ENCODE measurements at regions not wholly inside any gene's neighbourhood (a gene's known extent, or its start where the extent isn't known, plus 50 kb on each side); places are given as distances from the start of the nearest gene placed in this dataset.

DNA sequence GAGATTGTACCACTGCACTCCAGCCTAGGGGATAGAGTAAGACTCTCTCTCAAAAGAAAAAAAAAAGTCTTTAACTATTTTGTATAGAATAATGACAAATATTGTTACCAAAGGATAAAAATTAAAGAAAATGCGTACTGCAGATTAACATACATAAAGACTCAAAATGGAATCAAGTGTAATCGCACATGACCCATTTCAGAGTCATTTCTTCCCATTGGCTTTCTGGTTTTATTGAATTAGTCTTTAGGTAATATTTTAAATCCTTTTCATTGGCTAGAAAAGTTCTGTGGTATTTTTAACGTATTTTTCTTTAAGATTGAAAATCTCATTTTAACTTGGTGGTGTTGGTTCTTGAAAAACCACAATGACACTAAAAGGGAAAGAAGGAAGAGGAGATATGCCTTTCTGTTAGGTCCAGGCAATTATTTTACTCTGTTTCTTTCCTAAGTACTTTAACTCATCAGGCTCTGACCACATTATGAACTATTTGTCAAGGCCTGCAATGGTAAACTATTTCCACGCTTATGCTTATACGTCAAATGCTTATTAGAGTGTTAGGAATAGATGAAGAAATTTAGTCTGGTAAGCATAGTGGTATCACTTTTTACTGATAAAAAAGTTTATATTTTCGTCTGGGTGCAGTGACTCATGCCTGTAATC, 52.3 kb downstream of the PLEKHG1 start:
- DNase-seq (ENCODE audit: low read depth in 4 of 4, low spot score in 3 of 4): no peak

DNA sequence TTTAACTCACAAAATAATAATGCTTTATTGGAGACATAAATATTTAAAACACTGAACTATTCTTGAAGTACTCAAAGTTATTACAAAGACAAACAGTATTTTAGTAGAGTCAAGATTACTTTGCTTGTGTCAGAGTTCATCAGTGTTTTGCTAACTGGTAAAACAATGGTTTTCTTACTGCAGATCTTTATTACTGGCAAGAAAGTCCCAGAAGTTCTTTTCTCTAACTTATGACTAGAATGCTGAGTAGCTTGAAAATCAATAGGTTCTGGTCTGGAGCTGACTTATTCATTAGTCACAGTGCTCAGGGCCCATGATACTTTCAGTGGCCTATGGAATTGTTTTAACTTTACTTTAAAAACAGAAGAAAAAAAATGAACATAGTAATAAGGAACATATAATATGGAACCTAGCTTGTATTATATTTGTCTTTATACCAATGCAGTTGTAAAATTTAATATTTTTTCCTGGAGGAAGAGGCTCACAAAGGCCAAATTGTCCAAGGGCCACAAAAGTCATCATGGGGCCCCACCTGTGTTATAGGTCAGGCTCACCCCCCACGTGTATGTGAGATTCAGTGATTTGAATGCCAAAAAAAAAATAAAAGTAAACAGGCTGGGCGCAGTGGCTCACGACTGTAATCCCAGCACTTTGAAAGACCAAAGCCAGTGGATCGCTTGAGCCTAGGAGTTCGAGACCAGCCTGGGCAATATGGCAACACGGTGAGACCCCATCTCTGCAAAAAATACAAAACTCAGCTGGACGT, 53.3 kb downstream of the PLEKHG1 start:
- DNase-seq (ENCODE audit: low read depth in 4 of 4, low spot score in 3 of 4): no peak

GRCh38 chr6:150654608-150655007, 54.9 kb downstream of the PLEKHG1 start:
- DNase-seq (ENCODE audit: low read depth in 4 of 4, low spot score in 3 of 4): no peak

GRCh38 chr6:150656156-150656555, 56.5 kb downstream of the PLEKHG1 start:
- no peak for DNase-seq (ENCODE audit: low read depth in 4 of 4, low spot score in 3 of 4)

- DNase-seq (ENCODE audit: low read depth in 4 of 4, low spot score in 3 of 4): no peak
Measured at GRCh38 chr6:150658421-150658820, 58.7 kb downstream of the PLEKHG1 start.

GRCh38 chr6:150659046-150659763, 59.5 kb downstream of the PLEKHG1 start:
- DNase-seq (ENCODE audit: low read depth in 4 of 4, low spot score in 3 of 4): no peak

DNA sequence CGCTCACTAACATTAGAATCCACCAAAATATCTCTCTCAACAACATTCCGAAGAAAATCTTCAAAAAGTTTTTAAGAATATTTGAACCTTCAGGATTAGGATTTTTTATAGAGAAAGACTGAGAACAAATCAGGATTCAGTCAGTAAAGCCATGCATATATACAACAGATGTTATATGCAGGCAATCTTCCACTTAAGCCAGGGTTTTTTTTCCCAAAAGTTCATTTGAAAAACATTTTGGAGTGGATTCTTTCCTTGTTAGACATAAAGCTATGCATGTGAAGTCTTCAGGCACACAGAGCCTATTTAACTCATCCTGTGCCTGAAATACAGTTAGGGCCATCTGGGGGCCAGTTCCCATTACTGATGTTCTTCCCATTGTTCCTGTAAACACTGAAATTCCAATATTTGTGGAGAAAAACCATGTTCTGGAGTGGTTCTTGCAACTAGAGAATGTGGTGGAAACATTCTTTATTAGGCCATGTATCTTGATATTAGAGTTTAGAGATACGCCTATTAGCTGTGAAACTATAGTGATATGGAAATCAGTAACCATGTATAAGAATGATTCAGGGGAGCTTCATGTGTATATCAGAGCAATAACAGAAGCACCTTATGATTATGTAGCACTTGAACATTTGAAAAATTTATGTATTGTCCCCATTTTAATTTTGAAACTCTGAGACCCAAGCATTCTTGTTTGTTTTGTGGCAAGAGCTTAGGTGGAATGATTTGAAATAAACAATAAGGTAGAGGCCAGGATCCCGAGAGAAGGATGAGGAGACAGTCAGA, 61.7 kb downstream of the PLEKHG1 start:
- no peak for DNase-seq (ENCODE audit: low read depth in 4 of 4, low spot score in 3 of 4)

- no peak for DNase-seq (ENCODE audit: low read depth in 4 of 4, low spot score in 3 of 4)
Measured at GRCh38 chr6:150662814-150663213, 63.1 kb downstream of the PLEKHG1 start.

GRCh38 chr6:150664091-150664490, 64.4 kb downstream of the PLEKHG1 start:
- no peak for DNase-seq (ENCODE audit: low read depth in 4 of 4, low spot score in 3 of 4)

GRCh38 chr6:150666071-150666470, 66.4 kb downstream of the PLEKHG1 start:
- no peak for DNase-seq (ENCODE audit: low read depth in 4 of 4, low spot score in 3 of 4)

DNA sequence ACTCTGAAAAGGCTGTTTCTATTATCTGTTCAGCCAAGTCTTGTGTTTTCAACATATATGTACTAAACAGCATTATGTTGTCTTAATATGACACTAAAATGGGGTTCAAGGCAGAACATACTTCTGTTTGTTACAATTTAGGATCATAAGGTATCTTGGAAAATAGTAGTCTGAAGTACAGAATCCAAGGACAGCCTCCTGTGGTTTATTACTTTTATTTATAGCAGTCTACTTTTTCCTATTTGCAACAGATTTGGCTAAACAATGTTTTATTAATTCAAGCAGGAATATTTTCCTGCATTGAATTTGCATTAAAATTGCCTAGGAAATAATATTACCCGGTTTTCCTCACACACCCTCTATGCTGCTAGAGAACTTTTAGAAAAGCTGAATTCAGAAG, 67.7 kb downstream of the PLEKHG1 start:
- no peak for DNase-seq (ENCODE audit: low read depth in 4 of 4, low spot score in 3 of 4)

GRCh38 chr6:150667977-150668716, 68.5 kb downstream of the PLEKHG1 start:
- peak; percentile 82 to 94 (median 91) for DNase-seq (ENCODE audit: low read depth in 4 of 4, low spot score in 3 of 4)

DNA sequence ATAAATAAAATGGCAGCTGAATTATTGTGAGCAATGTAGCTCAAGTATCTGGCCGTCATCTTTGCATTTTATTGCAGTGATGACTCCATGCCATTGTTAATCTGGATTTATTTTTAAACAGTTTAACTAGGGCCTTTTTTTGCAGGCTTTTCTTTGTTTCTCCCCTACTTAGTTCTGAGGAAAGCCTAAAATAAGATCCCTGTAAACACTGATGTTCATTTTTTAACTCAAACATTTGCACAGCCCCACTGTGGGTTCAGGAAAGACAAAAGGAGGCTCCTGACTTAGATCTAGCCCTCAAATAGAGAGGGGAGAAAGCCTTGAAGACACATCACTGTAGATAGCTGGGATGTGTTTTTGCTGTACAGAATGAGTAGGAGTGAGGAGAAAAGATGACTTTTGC, 69.2 kb downstream of the PLEKHG1 start:
- no peak for DNase-seq (ENCODE audit: low read depth in 4 of 4, low spot score in 3 of 4)

DNA sequence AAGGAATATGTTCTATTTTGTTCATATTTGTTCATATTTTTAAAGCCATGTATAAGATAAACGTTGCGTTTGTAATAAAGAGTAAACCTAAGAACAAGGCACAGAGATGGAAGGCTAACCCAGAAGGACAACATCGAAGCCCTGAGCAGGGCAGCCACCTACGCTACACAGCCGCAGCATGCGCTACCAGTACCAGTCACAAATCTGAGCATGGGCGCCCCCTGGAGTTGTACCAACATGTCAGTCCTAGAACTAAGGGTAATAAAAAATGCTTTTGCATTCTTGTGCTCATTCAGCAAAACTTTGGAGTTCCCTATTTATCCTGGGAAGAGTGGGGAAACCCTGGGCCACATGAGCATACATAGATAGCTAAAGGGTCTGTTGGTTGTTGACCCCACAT, 70.6 kb downstream of the PLEKHG1 start:
- no peak for DNase-seq (ENCODE audit: low read depth in 4 of 4, low spot score in 3 of 4)

GRCh38 chr6:150672800-150673199, 73.1 kb downstream of the PLEKHG1 start:
- DNase-seq (ENCODE audit: low read depth in 4 of 4, low spot score in 3 of 4): no peak

DNA sequence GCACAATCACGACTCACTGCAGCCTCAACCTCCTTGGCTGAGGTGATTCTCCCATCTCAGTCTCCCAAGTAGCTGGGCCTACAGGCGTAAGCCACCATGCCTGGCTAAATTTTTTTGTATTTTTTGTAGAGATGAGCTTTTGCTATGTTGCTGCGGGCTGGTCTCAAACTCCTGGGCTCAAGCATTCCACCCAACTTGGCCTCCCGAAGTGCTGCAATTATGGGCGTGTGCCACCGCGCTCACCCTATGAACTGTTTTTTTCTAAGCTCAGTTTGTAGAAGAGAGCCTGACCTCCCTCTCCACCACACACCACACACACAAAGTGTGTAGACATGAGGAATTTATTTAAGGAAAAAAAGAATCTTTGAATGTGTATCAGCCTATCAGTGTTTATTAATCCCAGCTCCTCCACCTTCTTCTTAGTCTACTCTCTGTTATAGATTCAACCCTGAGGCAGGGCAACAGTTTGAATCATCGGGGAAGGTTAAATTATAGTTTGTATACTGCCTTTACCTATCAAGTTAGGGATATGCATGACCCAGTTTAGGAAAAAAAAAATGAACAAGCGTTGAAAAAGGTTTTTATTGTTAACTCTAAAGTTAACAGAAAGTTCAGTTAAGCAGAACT, 74.1 kb downstream of the PLEKHG1 start:
- DNase-seq (ENCODE audit: low read depth in 4 of 4, low spot score in 3 of 4): no peak

DNA sequence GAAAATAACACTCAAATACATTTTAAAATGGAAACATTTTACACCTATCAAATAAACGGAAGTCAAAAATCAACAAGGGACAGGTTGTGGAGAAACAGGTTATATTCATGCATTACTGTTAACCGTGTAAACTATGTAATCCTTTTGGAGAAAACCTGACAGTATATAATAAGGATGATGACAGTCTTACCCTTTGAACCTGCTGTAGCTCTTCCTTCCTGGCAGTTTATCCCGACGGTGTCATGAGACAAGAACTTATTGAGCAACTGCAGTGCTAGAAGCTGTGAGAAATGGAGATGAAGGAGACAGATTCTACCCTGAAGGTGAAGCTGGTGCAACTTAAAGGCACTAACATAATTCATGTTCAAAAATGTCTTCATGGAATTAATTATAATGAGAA, 76.7 kb downstream of the PLEKHG1 start:
- DNase-seq (ENCODE audit: low read depth in 4 of 4, low spot score in 3 of 4): no peak

- DNase-seq (ENCODE audit: low read depth in 4 of 4, low spot score in 3 of 4): no peak
Measured at GRCh38 chr6:150676772-150677171, 77.1 kb downstream of the PLEKHG1 start.

DNA sequence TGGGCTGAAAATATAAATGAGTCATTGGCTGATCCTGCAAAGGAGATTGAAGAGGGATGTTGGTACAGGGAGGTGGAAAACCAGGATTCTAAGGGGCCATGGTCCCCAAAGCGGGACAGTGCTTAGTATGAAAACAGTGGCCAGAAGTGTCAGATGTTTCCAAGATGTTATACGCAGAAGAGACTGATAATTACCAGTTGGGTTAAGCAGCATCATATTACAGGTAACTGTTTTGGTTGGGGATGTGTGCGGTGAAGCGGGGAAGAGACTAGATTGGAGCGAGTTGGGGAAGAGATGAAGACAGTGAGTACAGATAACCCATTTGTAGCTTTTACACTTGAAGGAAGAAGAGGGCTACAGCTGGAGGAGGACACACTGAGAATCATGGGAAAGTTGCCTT, 80.8 kb downstream of the PLEKHG1 start:
- DNase-seq (ENCODE audit: low read depth in 4 of 4, low spot score in 3 of 4): no peak
